ENCODE measurements at regions not wholly inside any gene's neighbourhood (a gene's known extent, or its start where the extent isn't known, plus 50 kb on each side); places are given as distances from the start of the nearest gene placed in this dataset.

GRCh38 chr14:51780741-51781140 lies 79.7 kb upstream of the GNG2 start:
- no peak for DNase-seq (ENCODE audit: low spot score)

GRCh38 chr14:51781381-51781780 lies 79.0 kb upstream of the GNG2 start:
- no peak for DNase-seq (ENCODE audit: low spot score)

- no peak for DNase-seq (ENCODE audit: low spot score)
Observed at GRCh38 chr14:51782435-51782834, 78.0 kb upstream of the GNG2 start.

- peak; percentile 31 for DNase-seq (ENCODE audit: low spot score)
Observed at GRCh38 chr14:51783765-51784164, 76.6 kb upstream of the GNG2 start.

- DNase-seq (ENCODE audit: low spot score), result no peak
Observed at GRCh38 chr14:51784466-51784865, 75.9 kb upstream of the GNG2 start.

- no peak for DNase-seq (ENCODE audit: low spot score)
Observed at GRCh38 chr14:51786227-51786626, 74.2 kb upstream of the GNG2 start.

GRCh38 chr14:51787352-51787751 lies 73.1 kb upstream of the GNG2 start:
- DNase-seq (ENCODE audit: low spot score), result no peak

- DNase-seq (ENCODE audit: low spot score), result no peak
Observed at GRCh38 chr14:51789114-51789513, 71.3 kb upstream of the GNG2 start.

- DNase-seq (ENCODE audit: low spot score), result peak; percentile 50
Observed at GRCh38 chr14:51789596-51789995, 70.8 kb upstream of the GNG2 start.

- no peak for DNase-seq (ENCODE audit: low spot score)
Observed at GRCh38 chr14:51792809-51793208, 67.6 kb upstream of the GNG2 start.

- DNase-seq (ENCODE audit: low spot score), result no peak
Observed at GRCh38 chr14:51805541-51805940, 54.9 kb upstream of the GNG2 start.

GRCh38 chr14:51806026-51807023 lies 54.1 kb upstream of the GNG2 start:
- DNase-seq (ENCODE audit: low spot score), result no peak

- DNase-seq (ENCODE audit: low spot score), result no peak
Observed at GRCh38 chr14:51807356-51807755, 53.1 kb upstream of the GNG2 start.

Measured in COLO829 (cell line).